HG03103 (cell line): ENCODE measurements at regions not wholly inside any gene's neighbourhood (a gene's known extent, or its start where the extent isn't known, plus 50 kb on each side); places are given as distances from the start of the nearest gene placed in this dataset.

ENCODE experiments used
- ATAC-seq: cut with Tn5 transposase; IDR thresholded peaks from one replicate; pipeline ENCODE4 v1.9.1; 2021; ENCODE audit warnings: low read depth; ENCODE audit not compliant: unreplicated experiment

DNA sequence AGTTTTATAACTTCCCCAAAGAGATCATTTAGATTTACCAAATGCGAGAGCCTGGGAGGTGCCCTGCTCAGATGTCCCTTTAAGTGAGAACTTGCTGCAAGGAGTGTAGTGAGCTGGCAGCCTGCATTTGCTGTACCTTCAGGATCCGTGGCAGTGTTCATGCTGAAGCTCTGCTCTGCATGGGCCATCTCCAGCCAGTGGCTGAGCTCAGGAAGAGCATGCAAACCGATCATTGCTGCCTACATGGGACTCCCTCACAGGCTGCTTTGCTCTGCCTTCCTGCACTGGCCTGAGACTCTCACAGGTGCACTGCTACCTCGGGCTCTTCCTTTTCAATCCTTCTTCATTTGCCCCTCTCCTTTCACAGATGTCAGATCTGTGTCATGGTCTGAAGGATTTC is 152.0 kb upstream of the SFRP2 start:
- no peak for ATAC-seq

DNA sequence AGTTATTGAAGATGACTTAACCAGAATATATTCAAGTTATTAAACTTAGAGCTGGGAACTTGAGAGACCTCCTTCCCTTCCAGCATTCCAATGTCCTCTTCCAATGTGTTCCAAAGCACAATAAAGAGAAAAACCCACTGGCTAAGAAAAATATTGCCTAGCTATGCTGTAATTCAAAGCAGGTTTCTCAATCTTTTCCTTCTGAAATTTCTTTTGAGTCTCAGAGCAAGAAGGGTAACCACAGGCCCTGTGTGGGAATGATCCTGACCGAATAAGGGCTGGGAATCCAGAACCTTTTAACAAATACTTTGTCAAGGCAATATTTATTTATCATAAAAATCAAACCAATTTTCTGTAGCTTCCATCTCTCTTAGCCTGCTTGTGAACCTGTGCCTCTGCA is 150.7 kb upstream of the SFRP2 start:
- no peak for ATAC-seq

DNA sequence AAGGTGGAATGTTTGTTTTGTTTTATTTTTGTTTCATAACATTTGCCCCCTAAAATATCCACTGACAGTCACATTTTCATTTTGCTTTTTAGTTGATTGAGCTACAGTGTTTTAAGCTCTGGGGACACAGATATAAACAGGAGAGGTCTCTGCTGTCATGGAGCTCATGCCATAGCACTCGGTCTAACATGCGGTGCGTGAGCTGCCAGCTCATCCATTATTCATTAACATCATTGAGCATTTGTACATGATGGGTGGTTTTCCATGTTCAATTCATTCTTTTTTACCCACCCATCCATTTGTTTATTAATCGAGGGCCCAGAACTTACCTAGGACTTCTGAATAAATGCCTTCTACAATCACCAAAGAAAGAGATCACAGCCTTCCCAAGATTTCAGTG is 150.1 kb upstream of the SFRP2 start:
- no peak for ATAC-seq

DNA sequence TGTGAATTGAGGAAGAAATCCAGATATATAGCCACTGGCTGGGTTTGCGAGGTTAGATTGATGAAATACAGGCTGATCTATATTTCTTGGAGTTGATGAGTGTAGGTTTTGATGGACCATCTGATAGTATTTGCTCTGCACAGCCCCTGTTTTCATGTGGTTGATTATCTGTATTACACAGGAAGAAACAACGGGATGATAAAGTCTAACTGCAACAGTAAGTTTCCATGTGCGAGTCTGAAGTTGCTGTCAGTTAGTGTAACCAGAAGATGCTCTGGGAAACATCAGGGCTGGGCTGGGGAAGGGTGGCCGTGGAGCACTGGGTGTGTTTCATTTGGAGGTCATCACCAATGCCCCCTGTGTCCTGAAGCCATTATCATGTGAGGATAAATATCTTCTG is 148.4 kb upstream of the SFRP2 start:
- ATAC-seq: no peak

DNA sequence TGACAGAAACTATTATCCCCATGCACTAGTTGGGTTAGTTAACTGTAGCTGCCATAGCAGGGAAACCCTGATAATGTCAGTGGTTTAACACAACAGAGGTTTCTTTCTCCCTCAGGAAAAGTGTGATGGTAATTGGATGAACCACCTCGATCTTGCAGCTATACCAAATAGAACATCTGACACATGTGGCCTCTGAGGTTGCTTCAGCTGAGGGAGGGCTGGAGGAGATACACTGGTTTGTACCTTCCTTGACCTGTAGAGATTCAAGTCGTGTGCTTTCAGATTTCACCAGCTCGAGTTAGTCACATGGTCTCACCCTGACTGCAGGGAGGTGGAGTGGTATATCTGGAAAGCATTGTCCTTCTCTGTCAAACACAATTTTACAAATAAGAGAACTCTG is 147.2 kb upstream of the SFRP2 start:
- ATAC-seq: no peak

DNA sequence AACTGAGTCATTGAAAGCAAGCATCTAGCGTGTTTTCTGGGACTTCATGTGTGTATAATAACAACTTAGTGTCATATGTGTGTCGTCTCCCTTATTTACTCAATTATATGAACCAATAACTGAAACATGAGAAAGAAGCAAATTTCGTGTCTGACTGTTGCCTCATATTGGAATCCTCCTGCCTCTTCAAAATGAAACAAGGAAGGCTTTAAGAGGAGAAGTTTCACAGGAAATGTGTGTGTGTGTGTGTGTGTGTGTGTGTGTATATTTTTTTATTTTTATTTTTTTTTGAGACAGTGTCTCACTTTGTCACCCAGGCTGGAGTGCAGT is 145.8 kb upstream of the SFRP2 start:
- ATAC-seq: no peak

DNA sequence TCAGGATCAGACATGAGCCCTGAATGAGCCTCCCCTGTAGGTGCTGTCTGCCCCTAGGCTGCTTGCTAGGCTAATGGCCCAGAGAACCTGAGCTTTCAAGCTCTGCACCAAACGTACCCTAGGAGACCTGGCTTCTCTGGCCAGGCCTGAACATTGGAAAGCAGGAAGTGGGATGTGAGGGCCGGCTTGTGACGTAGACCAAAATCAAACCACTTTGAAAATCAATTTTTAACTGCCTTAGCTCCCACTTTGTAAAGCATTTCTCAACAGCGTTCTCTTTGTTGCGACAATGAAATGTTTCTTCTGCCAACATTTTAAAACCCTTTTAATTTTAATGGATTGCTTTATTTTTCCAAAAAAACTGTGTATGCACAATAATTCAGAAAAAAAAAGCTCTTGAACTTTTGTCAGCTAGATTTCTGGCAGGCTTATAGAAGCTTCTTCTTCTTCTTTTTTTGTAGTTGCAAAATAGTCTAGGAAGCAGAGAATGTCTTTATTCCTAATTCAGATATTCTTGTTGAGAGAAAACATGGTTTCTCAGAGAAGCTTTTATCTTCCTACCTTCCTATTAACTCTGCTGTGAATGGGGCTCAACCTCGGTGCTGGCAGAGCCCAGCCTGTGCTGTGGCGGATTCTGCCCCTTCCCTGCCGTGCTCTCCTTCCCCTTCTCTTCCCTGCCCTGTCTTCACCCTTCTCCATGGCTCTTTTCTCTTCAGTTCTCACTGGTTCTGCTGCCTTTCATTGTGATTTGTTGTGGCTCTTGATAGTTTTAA is 145.2 kb upstream of the SFRP2 start:
- no peak for ATAC-seq

DNA sequence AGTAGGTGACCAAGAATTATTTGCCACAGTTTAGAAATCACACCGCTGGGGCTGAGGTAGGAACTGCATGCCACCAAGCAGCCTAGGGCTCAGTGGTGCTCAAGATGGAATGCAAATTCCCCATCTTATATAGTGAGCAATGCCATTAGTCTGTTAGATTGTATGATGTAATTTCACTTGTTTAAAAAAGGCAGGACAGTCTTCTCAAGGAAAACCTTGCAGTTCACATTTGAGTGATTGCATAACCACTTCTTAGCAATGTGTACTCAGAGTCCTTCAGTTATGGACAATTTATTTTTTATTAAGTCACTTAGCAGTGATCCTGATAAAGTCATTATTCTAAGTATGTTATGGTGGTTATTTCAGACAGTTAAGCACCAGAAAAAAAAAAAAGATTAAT is 142.9 kb upstream of the SFRP2 start:
- no peak for ATAC-seq

DNA sequence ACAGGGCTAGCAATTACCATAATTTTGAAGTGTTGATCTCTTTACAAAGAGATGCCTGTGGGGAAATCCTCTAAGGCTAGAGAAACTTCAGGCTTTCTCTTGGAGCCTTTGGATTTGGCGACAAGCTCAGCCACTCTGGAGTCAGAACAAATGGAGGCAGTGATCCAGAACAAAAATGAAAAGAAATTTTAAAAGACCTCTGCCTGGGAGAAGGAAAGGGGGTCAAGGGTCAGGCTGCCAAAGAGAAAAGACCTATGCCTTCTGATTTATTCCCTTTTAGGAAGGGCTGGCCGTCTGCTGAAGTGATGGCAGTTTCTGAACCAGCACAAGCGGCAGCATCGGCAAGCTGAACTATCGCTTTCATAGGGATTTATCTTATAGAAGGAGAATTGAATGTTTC is 140.8 kb upstream of the SFRP2 start:
- ATAC-seq: no peak

DNA sequence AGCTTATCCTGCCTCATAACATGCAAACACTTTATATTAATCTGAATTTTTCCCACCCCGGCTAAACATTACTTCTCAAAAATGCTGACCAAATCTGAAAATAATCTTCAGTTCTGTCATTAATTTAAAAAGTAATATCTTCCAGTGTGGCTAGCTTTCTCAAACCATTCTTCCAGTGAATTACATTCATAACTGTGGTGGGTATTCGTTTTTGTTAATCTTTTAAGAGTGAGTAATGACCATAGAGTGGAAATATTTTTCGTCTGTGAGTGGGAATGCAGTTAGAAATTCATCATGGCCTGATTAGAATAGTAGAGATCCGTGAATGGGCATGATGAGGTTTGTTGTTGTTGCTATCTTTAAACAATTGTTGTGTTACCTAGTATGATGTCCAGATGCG is 138.6 kb upstream of the SFRP2 start:
- ATAC-seq: no peak

DNA sequence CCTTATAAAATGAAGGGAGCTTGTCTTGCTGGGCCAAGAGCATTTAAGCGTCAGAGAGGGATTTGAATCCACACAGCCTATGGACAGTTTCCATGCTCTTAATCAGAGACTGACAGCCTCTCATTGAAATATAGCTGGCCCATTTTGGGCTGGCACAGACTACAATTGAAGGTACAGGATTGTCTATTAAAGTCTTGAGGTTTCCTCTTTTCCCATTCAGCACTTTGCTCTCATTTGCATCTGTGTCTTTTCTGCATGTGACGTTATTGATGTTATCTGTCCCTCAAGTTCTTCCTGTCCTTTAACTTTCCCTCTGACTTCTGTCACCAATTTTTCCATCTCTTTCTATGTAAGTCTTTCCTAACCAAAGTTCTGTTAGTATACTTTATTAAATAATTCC is 133.3 kb upstream of the SFRP2 start:
- ATAC-seq: no peak

DNA sequence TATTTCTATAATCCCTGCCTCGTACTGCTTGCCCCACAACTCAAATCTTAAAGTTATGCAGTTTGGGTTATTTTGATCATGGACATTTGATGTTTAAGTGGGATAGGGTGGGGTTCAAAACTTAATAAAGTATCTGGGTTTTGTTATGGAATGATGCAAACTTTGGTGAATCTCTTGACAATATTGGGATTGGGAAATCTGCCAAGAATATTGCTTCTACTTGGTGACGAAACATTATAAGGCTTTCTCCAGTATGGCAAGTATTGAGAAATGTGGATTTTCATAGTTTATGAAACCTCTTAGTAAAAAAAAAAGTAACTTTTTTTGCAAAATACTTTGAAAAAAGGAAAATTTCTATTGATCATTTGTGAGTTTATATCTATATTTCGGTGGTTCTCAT is 130.8 kb upstream of the SFRP2 start:
- no peak for ATAC-seq

DNA sequence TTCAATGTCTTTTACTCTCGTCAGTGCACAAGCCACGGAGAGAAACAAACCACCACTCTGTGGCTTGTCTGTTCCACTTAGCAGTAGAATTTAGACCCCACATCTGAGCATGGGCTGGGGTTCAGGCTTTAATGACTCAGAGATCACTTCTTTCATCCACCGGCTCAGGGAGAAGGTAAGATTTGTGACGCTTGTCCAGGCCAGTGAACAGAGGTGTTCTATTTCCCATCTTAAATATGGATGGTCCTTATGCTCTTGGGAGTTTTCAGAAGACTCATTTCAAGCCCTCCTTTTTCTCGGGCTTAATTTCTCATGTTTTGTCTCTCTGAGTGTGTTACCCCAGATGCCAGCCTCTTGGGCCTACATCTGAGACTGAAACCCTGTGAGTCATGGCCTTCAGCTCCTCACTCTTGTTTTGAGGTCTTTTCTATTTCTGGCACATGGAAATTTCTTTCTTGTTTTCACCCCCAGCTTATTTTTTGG is 127.4 kb upstream of the SFRP2 start:
- peak; percentile 92 for ATAC-seq

DNA sequence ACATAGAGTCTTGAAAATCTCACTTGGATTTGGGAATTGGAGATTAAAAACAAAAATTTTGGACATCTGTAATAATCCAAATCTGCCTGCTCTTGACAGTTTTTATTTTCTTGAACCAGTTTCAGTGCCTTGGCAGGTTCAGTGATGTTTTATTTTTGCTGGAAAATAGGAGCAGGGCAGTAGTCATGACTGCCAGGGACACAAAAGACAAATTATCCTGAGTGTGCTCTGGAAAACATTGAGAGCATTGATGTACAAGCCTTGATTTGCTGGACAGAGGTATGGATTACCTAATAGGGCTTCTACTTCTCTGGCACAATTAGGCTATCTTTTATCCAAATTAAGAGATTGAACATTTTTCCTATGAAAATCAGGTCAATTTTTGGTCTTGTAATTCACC is 123.4 kb upstream of the SFRP2 start:
- ATAC-seq: no peak

DNA sequence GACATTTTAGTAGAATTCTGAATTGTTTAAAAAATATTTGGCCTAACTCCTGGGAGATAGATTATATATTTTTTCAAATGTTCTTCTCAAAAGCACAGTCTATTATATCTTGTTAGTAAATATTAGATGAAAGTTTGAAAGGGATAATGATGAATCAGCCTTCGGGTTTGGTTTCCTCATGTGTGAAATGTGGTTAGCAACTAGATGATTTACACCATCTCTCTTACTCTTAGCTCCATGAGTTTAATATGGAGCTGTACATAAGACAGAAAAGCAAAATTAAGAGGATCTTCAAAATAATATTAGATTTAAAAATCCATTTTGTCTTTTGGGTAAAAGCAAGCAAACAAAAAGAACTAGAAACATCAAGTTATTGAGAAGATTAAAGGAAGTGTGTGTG is 120.8 kb upstream of the SFRP2 start:
- no peak for ATAC-seq

DNA sequence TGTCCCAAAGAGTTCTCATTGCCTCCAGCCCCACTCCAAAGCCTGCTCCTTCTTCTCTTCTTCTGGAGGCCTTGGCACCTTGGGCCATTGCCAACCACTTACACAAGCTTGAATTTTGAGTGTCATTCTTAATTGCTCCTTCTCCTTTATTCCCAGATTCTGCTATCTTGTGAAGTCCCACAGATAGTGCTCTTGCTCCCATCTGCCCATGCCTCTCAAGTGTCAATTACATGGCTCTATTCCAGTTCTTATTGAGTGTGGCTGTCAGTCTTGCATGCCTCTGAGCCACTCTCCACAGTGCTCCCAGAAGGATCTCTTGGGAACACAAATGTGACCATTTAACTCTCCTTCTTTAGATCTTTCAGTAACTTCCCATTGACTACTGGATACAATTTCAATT is 117.3 kb upstream of the SFRP2 start:
- no peak for ATAC-seq

DNA sequence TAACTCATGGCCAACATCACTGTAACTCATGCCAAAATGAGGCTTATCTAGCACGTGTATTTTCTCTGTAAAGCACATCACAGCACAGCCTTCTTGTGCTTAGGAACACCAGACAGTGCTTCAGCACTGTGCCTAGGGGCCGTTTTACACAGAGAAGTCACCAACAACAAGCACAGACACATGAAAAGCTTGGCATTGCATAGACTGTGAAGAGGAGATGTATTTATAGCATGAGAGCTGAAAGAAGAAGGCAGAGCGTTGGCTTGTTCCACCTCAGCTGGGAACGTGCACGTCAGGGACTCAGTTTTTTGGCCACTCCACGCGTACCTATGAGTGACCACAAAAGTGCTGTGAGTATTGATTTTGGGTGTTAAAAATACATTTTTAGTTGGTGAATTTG is 116.3 kb upstream of the SFRP2 start:
- ATAC-seq: no peak

DNA sequence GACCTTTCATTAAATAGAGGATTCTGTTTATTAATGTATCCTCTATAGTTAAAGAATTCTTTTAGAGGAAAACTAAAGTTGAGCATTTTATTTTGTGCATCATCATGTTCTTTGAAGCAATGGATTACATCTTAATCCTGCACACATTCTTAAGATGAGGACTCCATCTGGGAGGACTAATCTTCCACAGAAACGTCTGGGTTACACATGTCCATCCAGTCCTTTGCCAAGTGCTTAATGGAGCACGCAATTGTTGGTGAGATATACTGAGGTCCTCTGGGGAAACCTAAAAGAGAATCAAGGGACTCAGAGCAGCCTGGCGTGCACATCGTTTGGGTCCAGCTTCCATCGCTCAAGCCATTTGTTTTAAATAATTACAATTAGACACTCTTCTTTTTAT is 115.1 kb upstream of the SFRP2 start:
- no peak for ATAC-seq

DNA sequence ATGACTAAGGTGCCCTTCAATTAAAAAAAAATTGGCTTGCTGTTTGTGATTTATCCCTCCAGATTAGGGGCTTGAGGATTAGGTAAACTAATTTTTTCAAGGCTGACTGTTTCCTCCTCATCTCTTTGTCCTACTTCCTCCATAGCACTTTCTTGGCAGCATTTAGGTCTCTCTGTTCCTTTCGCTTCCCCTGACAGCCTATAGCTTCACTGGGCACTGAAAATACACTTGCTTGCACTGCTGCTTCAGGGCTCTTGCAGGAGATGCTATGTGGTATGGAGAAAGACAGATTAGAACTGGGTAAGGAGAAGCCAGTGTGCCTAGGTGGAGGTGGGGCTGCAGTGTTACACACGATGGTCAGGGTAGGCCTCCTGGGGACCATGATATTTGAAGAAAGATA is 112.3 kb upstream of the SFRP2 start:
- no peak for ATAC-seq

DNA sequence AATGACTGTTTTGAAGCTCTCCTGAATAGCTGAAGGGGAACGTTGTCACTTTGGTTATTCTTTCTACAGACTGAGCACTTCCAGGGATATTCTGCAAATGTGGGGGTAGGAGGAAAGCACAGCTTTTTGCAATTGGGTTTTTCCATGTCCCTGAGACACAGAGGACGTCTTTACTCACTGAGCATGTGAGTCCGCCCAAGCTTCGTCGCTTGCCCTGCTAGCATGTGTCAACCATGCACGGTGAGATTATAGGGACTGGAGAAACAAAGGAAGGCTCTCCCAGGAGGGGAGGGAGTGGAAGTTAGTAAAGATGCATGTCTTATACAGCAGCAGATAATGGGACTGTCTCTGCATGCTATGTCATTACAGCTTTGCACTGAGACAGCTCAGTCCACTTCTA is 111.5 kb upstream of the SFRP2 start:
- ATAC-seq: no peak

DNA sequence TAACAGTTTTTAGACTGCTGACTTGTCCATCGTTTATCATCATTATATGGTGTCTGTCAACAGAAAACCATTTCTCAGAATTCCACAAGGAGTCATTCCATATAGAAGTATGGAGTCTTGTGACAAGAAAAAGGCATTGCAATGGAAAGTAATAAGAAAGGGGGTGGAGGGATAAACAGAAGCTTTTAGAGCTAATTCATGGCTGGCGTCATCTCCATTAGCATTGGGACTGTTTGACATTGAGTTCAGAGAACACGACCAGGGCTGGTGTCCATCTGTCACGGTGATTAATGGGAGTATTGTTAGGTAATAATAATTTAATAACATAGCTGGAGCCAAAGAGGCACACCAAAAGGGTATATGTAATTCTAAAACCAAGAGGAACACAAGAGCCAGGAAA is 101.9 kb upstream of the SFRP2 start:
- ATAC-seq: no peak

DNA sequence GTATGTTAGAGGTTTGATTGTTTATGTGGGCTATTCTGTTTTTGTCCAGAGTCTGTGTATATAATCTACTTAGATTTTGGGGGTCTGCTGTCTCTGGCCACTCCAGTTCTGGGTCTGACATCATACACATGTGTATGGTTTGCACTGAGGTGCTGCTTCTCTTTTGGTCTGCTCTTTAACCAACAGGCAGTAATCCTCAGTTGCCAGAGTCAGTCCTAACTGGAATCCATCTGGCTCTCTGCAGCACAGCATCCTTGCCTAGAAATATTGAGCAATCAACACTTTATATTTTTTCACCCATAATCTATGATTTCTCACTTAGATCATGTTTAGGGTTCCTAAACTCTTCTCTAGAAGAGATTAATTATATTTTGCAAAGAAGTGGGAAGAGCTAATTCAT is 98.3 kb upstream of the SFRP2 start:
- no peak for ATAC-seq

DNA sequence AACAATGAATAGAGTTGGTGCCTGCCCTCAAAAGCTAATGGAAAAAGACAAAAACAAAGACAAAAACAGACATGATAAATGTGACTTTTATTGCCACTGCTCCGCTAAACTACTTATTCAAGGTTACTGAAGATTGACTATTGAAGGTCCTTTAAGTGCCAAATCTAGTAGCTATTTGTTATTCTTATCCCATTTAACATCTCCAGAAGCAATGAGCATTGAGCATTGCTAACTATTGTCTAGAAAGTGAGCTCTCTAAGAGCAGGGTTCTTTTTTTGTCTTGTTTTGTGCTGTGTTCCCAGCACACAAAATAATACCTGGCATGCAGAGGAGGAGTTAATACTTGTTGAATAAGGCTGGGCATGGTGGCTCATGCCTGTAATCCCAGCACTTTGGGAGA is 95.4 kb upstream of the SFRP2 start:
- ATAC-seq: no peak
